ENCODE measurements at regions not wholly inside any gene's neighbourhood (a gene's known extent, or its start where the extent isn't known, plus 50 kb on each side); places are given as distances from the start of the nearest gene placed in this dataset.

GRCh38 chr4:185916231-185916630 is 104.2 kb upstream of the SORBS2 start:
- Histone ChIP-seq H3K27ac (no peak overlapping the region), H3K9me3 (no peaks in the 10 kb centered on the region)
- TF ChIP-seq EP300 (IDR thresholded peaks at IDR 0.05) (no peak), POLR2AphosphoS5 (IDR thresholded peaks at IDR 0.05) (no peak), POLR2A (IDR thresholded peaks at IDR 0.05) (no peak)
- TF ChIP-seq, protein P1, sequence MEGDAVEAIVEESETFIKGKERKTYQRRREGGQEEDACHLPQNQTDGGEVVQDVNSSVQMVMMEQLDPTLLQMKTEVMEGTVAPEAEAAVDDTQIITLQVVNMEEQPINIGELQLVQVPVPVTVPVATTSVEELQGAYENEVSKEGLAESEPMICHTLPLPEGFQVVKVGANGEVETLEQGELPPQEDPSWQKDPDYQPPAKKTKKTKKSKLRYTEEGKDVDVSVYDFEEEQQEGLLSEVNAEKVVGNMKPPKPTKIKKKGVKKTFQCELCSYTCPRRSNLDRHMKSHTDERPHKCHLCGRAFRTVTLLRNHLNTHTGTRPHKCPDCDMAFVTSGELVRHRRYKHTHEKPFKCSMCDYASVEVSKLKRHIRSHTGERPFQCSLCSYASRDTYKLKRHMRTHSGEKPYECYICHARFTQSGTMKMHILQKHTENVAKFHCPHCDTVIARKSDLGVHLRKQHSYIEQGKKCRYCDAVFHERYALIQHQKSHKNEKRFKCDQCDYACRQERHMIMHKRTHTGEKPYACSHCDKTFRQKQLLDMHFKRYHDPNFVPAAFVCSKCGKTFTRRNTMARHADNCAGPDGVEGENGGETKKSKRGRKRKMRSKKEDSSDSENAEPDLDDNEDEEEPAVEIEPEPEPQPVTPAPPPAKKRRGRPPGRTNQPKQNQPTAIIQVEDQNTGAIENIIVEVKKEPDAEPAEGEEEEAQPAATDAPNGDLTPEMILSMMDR (IDR thresholded peaks at IDR 0.05) = no peak

GRCh38 chr4:185916683-185917082 is 104.7 kb upstream of the SORBS2 start:
- Histone ChIP-seq H3K9me3 (no peaks in the 10 kb centered on the region), H3K4me3 (no peak overlapping the region), H3K4me1 (peaks cover 0 to 14% (median 10%) of the 10 kb centered on the region in 4 donors), H3K27me3 (no peaks in the 10 kb centered on the region), H3K36me3 (no peaks in the 10 kb centered on the region), H3K27ac (no peak overlapping the region)
- intact Hi-C loops (cut with DNase I) = loop anchor here (10.0 kb wide), 1 partner anchor 72 kb away; no protein-coding TSS in a partner anchor
- 69 to 73% methylated on average over 4 of the region's 4 CpGs for WGBS, 2 donors
- DNase-seq = no peak
- TF ChIP-seq, protein P1 (IDR thresholded peaks at IDR 0.05) = no peak
- TF ChIP-seq POLR2AphosphoS5 (IDR thresholded peaks at IDR 0.05) = no peak
- TF ChIP-seq EP300 (IDR thresholded peaks at IDR 0.05) = no peak
- TF ChIP-seq POLR2A (IDR thresholded peaks at IDR 0.05) = no peak

More at GRCh38 chr4:185916231-185916630, 104.2 kb upstream of the SORBS2 start:
- intact Hi-C loops (cut with DNase I) = loop anchor here (10.0 kb wide), 1 partner anchor 71 kb away; no protein-coding TSS in a partner anchor
- Histone ChIP-seq H3K4me3 (no peak overlapping the region), H3K27me3 (no peaks in the 10 kb centered on the region), H3K36me3 (no peaks in the 10 kb centered on the region), H3K4me1 (peaks cover 0 to 9% (median 8%) of the 10 kb centered on the region in 4 donors)
- 92 to 96% methylated on average over 4 of the region's 4 CpGs for WGBS, 2 donors
- DNase-seq = no peak

- 93 to 96% methylated on average over 4 of the region's 4 CpGs for WGBS, 2 donors
- intact Hi-C loops (cut with DNase I) = loop anchor here (10.0 kb wide), 1 partner anchor 74 kb away; no protein-coding TSS in a partner anchor
Observed at GRCh38 chr4:185919107-185919506, 107.1 kb upstream of the SORBS2 start.

GRCh38 chr4:185920171-185920570 is 108.2 kb upstream of the SORBS2 start:
- no peak for TF ChIP-seq POLR2A (IDR thresholded peaks at IDR 0.05)
- no peak for TF ChIP-seq EP300 (IDR thresholded peaks at IDR 0.05)
- TF ChIP-seq, protein P1 (IDR thresholded peaks at IDR 0.05) = no peak
- TF ChIP-seq POLR2AphosphoS5 (IDR thresholded peaks at IDR 0.05) = no peak
- H3K9me3 ChIP-seq = no peaks in the 10 kb centered on the region
- H3K4me3 ChIP-seq = no peak overlapping the region
- no peak for DNase-seq
- H3K36me3 ChIP-seq = no peaks in the 10 kb centered on the region
- intact Hi-C loops (cut with DNase I) = no loop called here
- peaks cover 0 to 13% (median 5%) of the 10 kb centered on the region in 4 donors for H3K4me1 ChIP-seq
- H3K27me3 ChIP-seq = no peaks in the 10 kb centered on the region
- 91 to 94% methylated on average over 6 of the region's 6 CpGs for WGBS, 2 donors
- no peak overlapping the region for H3K27ac ChIP-seq

More at GRCh38 chr4:185919107-185919506, 107.1 kb upstream of the SORBS2 start:
- TF ChIP-seq, protein P1 (IDR thresholded peaks at IDR 0.05) = no peak
- TF ChIP-seq EP300 (IDR thresholded peaks at IDR 0.05) (no peak), POLR2AphosphoS5 (IDR thresholded peaks at IDR 0.05) (no peak), POLR2A (IDR thresholded peaks at IDR 0.05) (no peak)
- Histone ChIP-seq H3K4me1 (peaks cover 0 to 13% (median 5%) of the 10 kb centered on the region in 4 donors), H3K36me3 (no peaks in the 10 kb centered on the region), H3K9me3 (no peaks in the 10 kb centered on the region), H3K27ac (no peak overlapping the region), H3K27me3 (no peaks in the 10 kb centered on the region), H3K4me3 (no peak overlapping the region)
- DNase-seq = no peak
